Upper lobe of right lung (tissue), 1 donor: ENCODE measurements at regions not wholly inside any gene's neighbourhood (a gene's known extent, or its start where the extent isn't known, plus 50 kb on each side); places are given as distances from the start of the nearest gene placed in this dataset.

Source experiments
- ATAC-seq: fragments of 200-7000 bp; cut with Tn5 transposase; one replicate; pipeline ENCODE4 v1.9.1; 2020; ENCODE audit warnings: mild to moderate bottlenecking, moderate library complexity
- DNase-seq: peaks from one replicate; pipeline ENCODE4 v3.0.0-alpha.2; 2020
- H3K27ac ChIP-seq: fragments of 200-600 bp; one replicate; pipeline ENCODE4 v1.8.0; 2022
- H3K27me3 ChIP-seq: fragments of 200-600 bp; one replicate; pipeline ENCODE4 v1.8.0; 2022; ENCODE audit warnings: mild to moderate bottlenecking
- H3K36me3 ChIP-seq: fragments of 200-600 bp; one replicate; pipeline ENCODE4 v1.8.0; 2022
- H3K4me1 ChIP-seq: fragments of 200-600 bp; one replicate; pipeline ENCODE4 v1.8.0; 2022
- H3K4me3 ChIP-seq: fragments of 200-600 bp; one replicate; pipeline ENCODE4 v1.8.0; 2022; ENCODE audit warnings: mild to moderate bottlenecking
- H3K9me3 ChIP-seq: fragments of 200-600 bp; one replicate; pipeline ENCODE4 v1.8.0; 2022
- CTCF ChIP-seq: fragments of 200-600 bp; IDR thresholded peaks from one replicate; pipeline ENCODE4 v1.8.0; 2022; ENCODE audit warnings: antibody characterized with exemption
- intact Hi-C: fragments of 100-400 bp; cut with DNase I; formaldehyde crosslinking; loops from one replicate; pipeline ENCODE4 v1.11.0; 2022
- donor health status: DM: no; HTN: yes; CAD: no; lungs with severe emphysema.

- H3K4me1 ChIP-seq: no peaks in the 10 kb centered on the region
- no peak overlapping the region for H3K4me3 ChIP-seq
- ATAC-seq (no peak), DNase-seq (no peak)
- no peaks in the 10 kb centered on the region for H3K9me3 ChIP-seq
- no peaks in the 10 kb centered on the region for H3K36me3 ChIP-seq
- no peak for TF ChIP-seq CTCF
- intact Hi-C loops: no loop called here
- no peak overlapping the region for H3K27ac ChIP-seq
- H3K27me3 ChIP-seq: no peaks in the 10 kb centered on the region
Measured at GRCh38 chr2:21818212-21818795, 694.5 kb downstream of the TDRD15 start.

DNA sequence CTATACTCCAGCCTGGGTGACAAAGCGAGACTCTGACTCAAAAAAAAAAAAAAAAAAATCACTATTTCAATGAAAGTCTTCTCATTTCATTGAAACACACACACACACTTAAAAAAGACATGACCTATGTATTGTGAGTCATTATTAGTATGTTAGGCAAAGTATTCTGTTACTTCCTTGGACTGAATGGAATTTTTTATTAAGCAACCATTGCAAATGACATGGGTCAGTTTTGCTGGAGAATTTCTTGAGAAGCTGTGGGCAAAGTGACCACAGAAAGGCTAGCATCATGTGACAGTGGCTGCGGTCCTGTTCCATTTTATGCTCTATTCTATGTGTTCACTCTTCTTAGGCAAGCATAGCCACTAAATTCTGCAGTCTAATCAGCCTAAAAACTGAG lies 695.7 kb downstream of the TDRD15 start:
- peak; percentile 28 for ATAC-seq
- H3K4me3 ChIP-seq: no peak overlapping the region
- no peak overlapping the region for H3K27ac ChIP-seq
- no peaks in the 10 kb centered on the region for H3K9me3 ChIP-seq
- intact Hi-C loops: no loop called here
- no peaks in the 10 kb centered on the region for H3K4me1 ChIP-seq
- DNase-seq: no peak
- no peaks in the 10 kb centered on the region for H3K27me3 ChIP-seq
- TF ChIP-seq CTCF: no peak
- no peaks in the 10 kb centered on the region for H3K36me3 ChIP-seq

DNA sequence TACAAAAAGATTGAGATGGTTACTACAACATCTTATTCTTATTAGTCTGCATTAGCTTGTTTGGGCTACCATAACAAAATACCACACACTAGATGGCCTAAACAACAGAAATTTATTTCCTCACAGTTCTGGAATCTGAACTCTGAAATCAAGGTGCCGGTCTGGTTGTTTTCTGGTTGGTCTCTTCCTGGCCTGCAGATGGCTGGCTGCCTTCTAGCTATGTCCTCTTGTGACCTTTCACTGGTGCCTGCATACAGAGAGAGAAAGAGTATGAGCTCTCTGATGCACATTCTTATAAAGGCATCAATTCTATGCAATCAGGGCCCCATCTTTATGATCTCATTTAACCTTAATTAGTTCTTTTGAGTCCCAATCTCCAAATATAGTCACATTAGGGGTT lies 696.5 kb downstream of the TDRD15 start:
- no peak for DNase-seq
- H3K36me3 ChIP-seq: no peaks in the 10 kb centered on the region
- intact Hi-C loops: no loop called here
- no peak for TF ChIP-seq CTCF
- no peaks in the 10 kb centered on the region for H3K4me1 ChIP-seq
- H3K27ac ChIP-seq: no peak overlapping the region
- no peak for ATAC-seq
- H3K27me3 ChIP-seq: no peaks in the 10 kb centered on the region
- H3K4me3 ChIP-seq: no peak overlapping the region
- H3K9me3 ChIP-seq: no peaks in the 10 kb centered on the region

- no peak for DNase-seq
- H3K4me3 ChIP-seq: no peak overlapping the region
- no peak overlapping the region for H3K27ac ChIP-seq
- no peaks in the 10 kb centered on the region for H3K36me3 ChIP-seq
- intact Hi-C loops: no loop called here
- no peaks in the 10 kb centered on the region for H3K4me1 ChIP-seq
- H3K27me3 ChIP-seq: no peaks in the 10 kb centered on the region
- H3K9me3 ChIP-seq: no peaks in the 10 kb centered on the region
- no peak for ATAC-seq
- no peak for TF ChIP-seq CTCF
Measured at GRCh38 chr2:21821672-21822227, 698.0 kb downstream of the TDRD15 start.

GRCh38 chr2:21822505-21822904 lies 698.7 kb downstream of the TDRD15 start:
- no peaks in the 10 kb centered on the region for H3K36me3 ChIP-seq
- no peak for TF ChIP-seq CTCF
- ATAC-seq (no peak), DNase-seq (no peak)
- H3K27ac ChIP-seq: no peak overlapping the region
- no peak overlapping the region for H3K4me3 ChIP-seq
- no peaks in the 10 kb centered on the region for H3K4me1 ChIP-seq
- no peaks in the 10 kb centered on the region for H3K27me3 ChIP-seq
- intact Hi-C loops: no loop called here
- H3K9me3 ChIP-seq: no peaks in the 10 kb centered on the region

DNA sequence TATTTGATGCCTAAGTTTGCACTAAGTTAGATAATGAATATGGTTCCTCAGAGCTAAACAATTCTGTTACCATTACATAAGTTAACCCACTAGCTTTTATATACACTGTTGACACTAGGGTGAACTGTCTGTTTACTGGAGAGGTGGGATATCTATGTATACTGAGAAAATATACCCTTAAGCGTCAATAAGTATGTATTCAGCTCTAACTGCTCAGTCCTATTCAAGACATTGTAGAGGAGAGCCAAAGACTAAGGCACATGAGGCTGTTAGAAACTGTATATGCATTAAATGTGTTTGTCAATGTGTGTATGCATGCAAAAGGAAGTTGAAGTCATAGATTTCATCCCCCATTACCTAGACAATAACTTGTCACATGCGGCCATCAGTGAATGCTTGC lies 710.0 kb downstream of the TDRD15 start:
- no peak for DNase-seq
- no peak for ATAC-seq
- H3K4me1 ChIP-seq: no peaks in the 10 kb centered on the region
- no peaks in the 10 kb centered on the region for H3K9me3 ChIP-seq
- H3K27ac ChIP-seq: no peak overlapping the region
- H3K4me3 ChIP-seq: no peak overlapping the region
- TF ChIP-seq CTCF: no peak
- H3K27me3 ChIP-seq: no peaks in the 10 kb centered on the region
- H3K36me3 ChIP-seq: no peaks in the 10 kb centered on the region
- intact Hi-C loops: no loop called here
